SK-N-SH (cell line): ENCODE measurements at regions not wholly inside any gene's neighbourhood (a gene's known extent, or its start where the extent isn't known, plus 50 kb on each side); places are given as distances from the start of the nearest gene placed in this dataset.

ENCODE experiments used
- CTCF ChIA-PET: fragments of 300-600, 350-600 bp; formaldehyde crosslinking; extraction: SDS; loops from one replicate; lab custom pipeline; 2021; lab: Yijun Ruan, JAX
- POLR2A ChIA-PET: fragments of 350-600 bp; sonication (Branson Sonifier 250); formaldehyde crosslinking; extraction: SDS; loops from one replicate; lab custom pipeline; 2020; ENCODE audit warnings: antibody characterized with exemption, inconsistent platforms; lab: Yijun Ruan, JAX
- DNase-seq: peaks from one replicate; pipeline ENCODE4 v3.0.0; 2012
- H2AFZ ChIP-seq: fragments of 200-600 bp; sonication (generic); 2 replicates; pipeline ENCODE4 v1.8.1; 2016; ENCODE audit warnings: antibody characterized with exemption, mild to moderate bottlenecking, low read depth
- H3F3A ChIP-seq: fragments of 200-600 bp; sonication (generic); replicated peaks from 2 replicates; pipeline ENCODE3; 2016; ENCODE audit warnings: antibody characterized with exemption, mild to moderate bottlenecking; ENCODE audit not compliant: insufficient read depth
- H3K27ac ChIP-seq, 2 experiments: fragments of 200-500 bp in 1 of 2; fragments of 200-600 bp in 1 of 2; sonication (Bioruptor generic) in 1 of 2; sonication (generic), shearing (Covaris generic) in 1 of 2; 2 replicates each; pipeline versions ENCODE4 v1.5.1 to v1.6.1; 2014 to 2016; ENCODE audit warnings: low read depth in 2 of 2, inconsistent platforms in 1 of 2, low read length in 1 of 2, mild to moderate bottlenecking in 1 of 2, mixed read lengths in 1 of 2
- H3K27me3 ChIP-seq: fragments of 200-600 bp; sonication (generic), shearing (Covaris generic); 2 replicates; pipeline ENCODE4 v1.6.1; 2016; ENCODE audit warnings: mixed run types; ENCODE audit not compliant: insufficient read depth
- H3K36me3 ChIP-seq, 2 experiments: fragments of 200-500 bp in 1 of 2; fragments of 200-600 bp in 1 of 2; sonication (Bioruptor generic) in 1 of 2; sonication (generic) in 1 of 2; replicated peaks in 1 of 2; 2 replicates each; pipeline versions ENCODE3 to v1.5.1; 2014 to 2016; ENCODE audit warnings: low read length in 1 of 2, mild to moderate bottlenecking in 1 of 2; ENCODE audit not compliant: insufficient read depth in 2 of 2, control insufficient read depth in 1 of 2
- H3K4me1 ChIP-seq, 2 experiments: fragments of 200-500 bp in 1 of 2; fragments of 200-600 bp in 1 of 2; sonication (Bioruptor generic) in 1 of 2; sonication (generic), shearing (Covaris generic) in 1 of 2; 2 replicates each; pipeline versions ENCODE4 v1.5.1 to v1.6.1; 2014 to 2016; ENCODE audit warnings: low read depth in 1 of 2, low read length in 1 of 2, mixed run types in 1 of 2; ENCODE audit not compliant: insufficient read depth in 2 of 2, control insufficient read depth in 1 of 2
- H3K4me2 ChIP-seq: fragments of 200-600 bp; sonication (generic), shearing (Covaris generic); 2 replicates; pipeline ENCODE4 v1.6.1; 2017; ENCODE audit warnings: mixed run types
- H3K4me3 ChIP-seq, 2 experiments: fragments of 200-500 bp in 1 of 2; fragments of 200-600 bp in 1 of 2; sonication (Bioruptor generic) in 1 of 2; sonication (generic), shearing (Covaris generic) in 1 of 2; 2 replicates each; pipeline versions ENCODE4 v1.5.1 to v1.8.1; 2014 to 2016; ENCODE audit warnings: low read depth in 2 of 2, inconsistent platforms in 1 of 2, low read length in 1 of 2, mild to moderate bottlenecking in 1 of 2, mixed read lengths in 1 of 2, moderate library complexity in 1 of 2
- H3K79me2 ChIP-seq: fragments of 200-600 bp; sonication (generic); 2 replicates; pipeline ENCODE4 v1.8.1; 2017; ENCODE audit warnings: mild to moderate bottlenecking; ENCODE audit not compliant: insufficient read depth
- H3K9ac ChIP-seq: fragments of 200-600 bp; sonication (generic); 2 replicates; pipeline ENCODE4 v1.6.1; 2017; ENCODE audit warnings: mixed run types
- H3K9me2 ChIP-seq: fragments of 200-600 bp; sonication (generic); 2 replicates; pipeline ENCODE4 v1.6.1; 2017; ENCODE audit warnings: mixed run types
- H3K9me3 ChIP-seq: fragments of 200-600 bp; sonication (generic); 2 replicates; pipeline ENCODE4 v1.6.1; 2017; ENCODE audit warnings: mixed run types, mild to moderate bottlenecking, moderate library complexity
- H4K20me1 ChIP-seq: fragments of 200-600 bp; sonication (generic); 2 replicates; pipeline ENCODE4 v1.6.1; 2017; ENCODE audit warnings: mild to moderate bottlenecking, mixed run types; ENCODE audit not compliant: insufficient read depth
- CHD2 ChIP-seq: fragments of 150-350 bp; IDR thresholded peaks from 2 replicates; pipeline ENCODE4 v1.6.1; 2018; ENCODE audit warnings: low read length; ENCODE audit not compliant: partially characterized antibody
- CTCF ChIP-seq: fragments of 200-600 bp; sonication (generic); IDR thresholded peaks from 2 replicates; pipeline ENCODE4 v1.6.1; 2017; ENCODE audit warnings: antibody characterized with exemption, mild to moderate bottlenecking, moderate library complexity
- EP300 ChIP-seq, 2 experiments: IDR thresholded peaks; 2 replicates each; pipeline versions ENCODE4 v1.4.0 to v1.6.1; 2012; ENCODE audit warnings: borderline replicate concordance in 1 of 2, low read depth in 1 of 2, low read length in 1 of 2
- EZH2phosphoT487 ChIP-seq: fragments of 200-600 bp; sonication (generic); IDR thresholded peaks from 2 replicates; pipeline ENCODE4 v1.6.1; 2017; ENCODE audit warnings: low read depth, mixed run types, mild to moderate bottlenecking, antibody characterized with exemption, moderate library complexity, borderline replicate concordance
- FOXJ3 ChIP-seq: sonication (generic); formaldehyde crosslinking; IDR thresholded peaks from 2 replicates; pipeline ENCODE4 v1.5.1; 2020; ENCODE audit warnings: mild to moderate bottlenecking, missing genetic modification reagents
- FOXM1 ChIP-seq: IDR thresholded peaks from 2 replicates; pipeline ENCODE4 v1.4.0; 2012; ENCODE audit warnings: low read depth, mild to moderate bottlenecking
- GATA2 ChIP-seq: sonication (generic); formaldehyde crosslinking; IDR thresholded peaks from 2 replicates; pipeline ENCODE4 v1.5.0; 2020; ENCODE audit warnings: mild to moderate bottlenecking, missing genetic modification reagents
- JUND ChIP-seq: IDR thresholded peaks from 2 replicates; pipeline ENCODE4 v1.4.0; 2012
- MEF2A ChIP-seq: IDR thresholded peaks from 2 replicates; pipeline ENCODE4 v1.4.0; 2012; ENCODE audit warnings: low read depth, borderline replicate concordance
- MXI1 ChIP-seq: IDR thresholded peaks from 2 replicates; pipeline ENCODE4 v1.6.1; 2012; ENCODE audit warnings: mild to moderate bottlenecking, low read depth, low read length, improper control_type of control experiment
- NFIC ChIP-seq: IDR thresholded peaks from 2 replicates; pipeline ENCODE4 v1.4.0; 2012; ENCODE audit warnings: borderline replicate concordance
- RCOR1 ChIP-seq: fragments of 150-350 bp; IDR thresholded peaks from 2 replicates; pipeline ENCODE4 v1.6.1; 2017; ENCODE audit warnings: antibody characterized with exemption, low read length
- REST ChIP-seq: IDR thresholded peaks from 2 replicates; pipeline ENCODE4 v1.6.1; 2012; ENCODE audit warnings: mild to moderate bottlenecking, low read depth, low read length, moderate library complexity
- TAF1 ChIP-seq: IDR thresholded peaks from 2 replicates; pipeline ENCODE4 v1.6.1; 2012; ENCODE audit warnings: low read depth, mild to moderate bottlenecking, low read length, moderate library complexity, borderline replicate concordance
- TEAD4 ChIP-seq: IDR thresholded peaks from 2 replicates; pipeline ENCODE4 v1.4.0; 2012; ENCODE audit warnings: mild to moderate bottlenecking, borderline replicate concordance; ENCODE audit not compliant: insufficient read depth
- USF1 ChIP-seq: IDR thresholded peaks from 2 replicates; pipeline ENCODE4 v1.4.0; 2012; ENCODE audit warnings: low read depth, borderline replicate concordance
- USF2 ChIP-seq: fragments of 150-350 bp; IDR thresholded peaks from 2 replicates; pipeline ENCODE4 v1.6.1; 2017; ENCODE audit warnings: antibody characterized with exemption, low read length, low read depth, borderline replicate concordance
- ZBTB33 ChIP-seq: IDR thresholded peaks from 2 replicates; pipeline ENCODE4 v1.4.0; 2012; ENCODE audit warnings: low read depth, borderline replicate concordance
- WGBS: methylation state at CpG from one replicate; pipeline ENCODE4 v1.1.6; 2017; ENCODE audit warnings: low lambda C conversion rate; 5-methylcytosine and 5-hydroxymethylcytosine counted together

GRCh38 chr5:6225121-6225607 lies 153.2 kb downstream of the MED10 start:
- Histone ChIP-seq H3K4me2 (no peak overlapping the region), H3K9me2 (no peaks in the 10 kb centered on the region), H3K36me3 (no peaks in the 10 kb centered on the region), H3K9ac (no peak overlapping the region), H3K4me1 (peaks cover 0 to 4% of the 10 kb centered on the region in 2 experiments; a peak in 1 of 4 replicates), H2AFZ (no peak overlapping the region), H3K27ac (no peak overlapping the region), H3K27me3 (no peaks in the 10 kb centered on the region), H3F3A (no peaks in the 10 kb centered on the region), H3K79me2 (no peaks in the 10 kb centered on the region), H3K9me3 (no peaks in the 10 kb centered on the region), H3K4me3 (no peak overlapping the region), H4K20me1 (no peaks in the 10 kb centered on the region)
- 47% methylated on average over 7 of the region's 7 CpGs for WGBS
- no peak for DNase-seq
- ChIA-PET CTCF (no interaction called here), POLR2A (no interaction called here)
- TF ChIP-seq NFIC: no peak
- no peak for TF ChIP-seq CTCF
- TF ChIP-seq REST: no peak
- TF ChIP-seq EP300 (IDR thresholded peaks at IDR 0.05; ENCODE audit: borderline replicate concordance in 1 of 2, low read depth in 1 of 2, low read length in 1 of 2): no peak
- TF ChIP-seq MEF2A: no peak
- TF ChIP-seq EZH2phosphoT487: no peak
- no peak for TF ChIP-seq CHD2
- TF ChIP-seq USF2: no peak
- TF ChIP-seq TEAD4: no peak
- TF ChIP-seq ZBTB33: no peak
- TF ChIP-seq RCOR1: no peak
- no peak for TF ChIP-seq MXI1
- no peak for TF ChIP-seq FOXM1
- no peak for TF ChIP-seq TAF1
- no peak for TF ChIP-seq FOXJ3
- no peak for TF ChIP-seq JUND
- no peak for TF ChIP-seq USF1
- TF ChIP-seq GATA2 (CRISPR knock-in tag): no peak
